ENCODE measurements at regions not wholly inside any gene's neighbourhood (a gene's known extent, or its start where the extent isn't known, plus 50 kb on each side); places are given as distances from the start of the nearest gene placed in this dataset.

- Histone ChIP-seq H3K9me3 (no peaks in the 10 kb centered on the region), H3K4me1 (peaks cover 18% of the 10 kb centered on the region), H3K27ac (no peak overlapping the region), H3K36me3 (no peaks in the 10 kb centered on the region), H3K4me3 (no peak overlapping the region), H3K27me3 (no peaks in the 10 kb centered on the region)
- 16% methylated on average over 5 of the region's 5 CpGs for WGBS
- TF ChIP-seq, protein P1, sequence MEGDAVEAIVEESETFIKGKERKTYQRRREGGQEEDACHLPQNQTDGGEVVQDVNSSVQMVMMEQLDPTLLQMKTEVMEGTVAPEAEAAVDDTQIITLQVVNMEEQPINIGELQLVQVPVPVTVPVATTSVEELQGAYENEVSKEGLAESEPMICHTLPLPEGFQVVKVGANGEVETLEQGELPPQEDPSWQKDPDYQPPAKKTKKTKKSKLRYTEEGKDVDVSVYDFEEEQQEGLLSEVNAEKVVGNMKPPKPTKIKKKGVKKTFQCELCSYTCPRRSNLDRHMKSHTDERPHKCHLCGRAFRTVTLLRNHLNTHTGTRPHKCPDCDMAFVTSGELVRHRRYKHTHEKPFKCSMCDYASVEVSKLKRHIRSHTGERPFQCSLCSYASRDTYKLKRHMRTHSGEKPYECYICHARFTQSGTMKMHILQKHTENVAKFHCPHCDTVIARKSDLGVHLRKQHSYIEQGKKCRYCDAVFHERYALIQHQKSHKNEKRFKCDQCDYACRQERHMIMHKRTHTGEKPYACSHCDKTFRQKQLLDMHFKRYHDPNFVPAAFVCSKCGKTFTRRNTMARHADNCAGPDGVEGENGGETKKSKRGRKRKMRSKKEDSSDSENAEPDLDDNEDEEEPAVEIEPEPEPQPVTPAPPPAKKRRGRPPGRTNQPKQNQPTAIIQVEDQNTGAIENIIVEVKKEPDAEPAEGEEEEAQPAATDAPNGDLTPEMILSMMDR (IDR thresholded peaks at IDR 0.05), result no peak
- TF ChIP-seq EP300 (IDR thresholded peaks at IDR 0.05) (no peak), POLR2A (IDR thresholded peaks at IDR 0.05) (no peak), POLR2AphosphoS5 (IDR thresholded peaks at IDR 0.05) (no peak)
- no peak for DNase-seq (ENCODE audit: low spot score in 2 of 2)
These were observed 524.7 kb downstream of the SPATA31D1 start for GRCh38 chr9:82513242-82513751.

- H3K4me3 ChIP-seq, result no peak overlapping the region
- TF ChIP-seq POLR2A (IDR thresholded peaks at IDR 0.05), result no peak
- TF ChIP-seq, protein P1 (IDR thresholded peaks at IDR 0.05), result no peak
- no peak for TF ChIP-seq POLR2AphosphoS5 (IDR thresholded peaks at IDR 0.05)
- H3K36me3 ChIP-seq, result no peaks in the 10 kb centered on the region
- H3K9me3 ChIP-seq, result no peaks in the 10 kb centered on the region
- WGBS, result 49% methylated on average over 3 of the region's 3 CpGs
- no peak overlapping the region for H3K27ac ChIP-seq
- peaks cover 18% of the 10 kb centered on the region for H3K4me1 ChIP-seq
- no peak for DNase-seq (ENCODE audit: low spot score in 2 of 2)
- H3K27me3 ChIP-seq, result no peaks in the 10 kb centered on the region
These were observed 525.6 kb downstream of the SPATA31D1 start for GRCh38 chr9:82513976-82514735.

DNA sequence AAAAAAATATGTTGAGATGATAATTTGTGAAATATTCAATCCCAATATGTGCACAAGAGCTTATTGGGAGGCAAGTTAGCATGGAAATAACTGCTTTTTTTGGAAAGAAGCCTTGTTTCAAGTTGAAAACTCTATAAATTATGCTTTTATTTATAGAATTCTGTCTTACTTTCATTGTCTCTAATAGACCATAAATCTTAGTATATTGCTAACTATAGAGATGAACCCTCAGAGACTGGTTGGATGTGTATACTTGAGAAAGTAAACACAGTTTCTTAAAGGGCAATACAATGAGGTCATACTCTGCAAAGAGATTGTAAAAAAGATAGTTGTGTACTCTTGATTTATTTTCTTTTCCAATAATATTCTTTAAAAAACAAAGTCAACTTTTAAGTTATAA lies 530.3 kb downstream of the SPATA31D1 start:
- TF ChIP-seq EP300 (IDR thresholded peaks at IDR 0.05) (no peak), POLR2AphosphoS5 (IDR thresholded peaks at IDR 0.05) (no peak), POLR2A (IDR thresholded peaks at IDR 0.05) (no peak)
- TF ChIP-seq, protein P1 (IDR thresholded peaks at IDR 0.05), result no peak
- no peak overlapping the region for H3K27ac ChIP-seq
- no peaks in the 10 kb centered on the region for H3K27me3 ChIP-seq
- H3K36me3 ChIP-seq, result no peaks in the 10 kb centered on the region
- H3K4me1 ChIP-seq, result peaks cover 7% of the 10 kb centered on the region
- H3K4me3 ChIP-seq, result no peak overlapping the region
- no peaks in the 10 kb centered on the region for H3K9me3 ChIP-seq
- DNase-seq (ENCODE audit: low spot score in 2 of 2), result no peak

- 93% methylated on average over 1 of the region's 1 CpG for WGBS
- Histone ChIP-seq H3K27ac (no peak overlapping the region), H3K4me1 (peaks cover 4% of the 10 kb centered on the region)
These were observed 530.8 kb downstream of the SPATA31D1 start for GRCh38 chr9:82519332-82519731.

DNA sequence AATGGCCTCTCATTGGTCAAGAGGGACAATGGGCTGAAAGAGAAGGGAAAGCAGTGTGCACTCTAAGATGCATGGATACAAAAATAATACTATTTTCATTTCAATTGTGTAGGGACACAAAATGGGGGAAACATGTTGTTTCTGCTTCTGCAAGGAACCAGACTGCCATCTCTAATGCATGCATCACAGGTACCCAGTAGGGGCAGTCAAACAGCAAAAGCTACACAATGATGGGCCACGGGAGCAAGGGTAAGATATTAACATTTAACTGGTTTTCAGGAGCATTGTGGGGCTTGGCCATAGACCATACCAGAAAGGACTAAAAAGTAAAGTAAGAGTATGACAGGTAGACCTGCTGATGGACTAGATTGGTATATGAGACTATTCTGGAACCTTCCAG lies 535.8 kb downstream of the SPATA31D1 start:
- Histone ChIP-seq H3K4me1 (no peaks in the 10 kb centered on the region), H3K27ac (no peak overlapping the region), H3K9me3 (peaks cover 8% of the 10 kb centered on the region), H3K36me3 (no peaks in the 10 kb centered on the region), H3K27me3 (no peaks in the 10 kb centered on the region), H3K4me3 (no peak overlapping the region)
- TF ChIP-seq, protein P1 (IDR thresholded peaks at IDR 0.05), result no peak
- TF ChIP-seq POLR2AphosphoS5 (IDR thresholded peaks at IDR 0.05) (no peak), POLR2A (IDR thresholded peaks at IDR 0.05) (no peak), EP300 (IDR thresholded peaks at IDR 0.05) (no peak)
- WGBS, result 94% methylated on average over 1 of the region's 1 CpG
- no peak for DNase-seq (ENCODE audit: low spot score in 2 of 2)

More at GRCh38 chr9:82519332-82519731, 530.8 kb downstream of the SPATA31D1 start:
- Histone ChIP-seq H3K4me3 (no peak overlapping the region), H3K36me3 (no peaks in the 10 kb centered on the region), H3K9me3 (no peaks in the 10 kb centered on the region), H3K27me3 (no peaks in the 10 kb centered on the region)
- TF ChIP-seq EP300 (IDR thresholded peaks at IDR 0.05) (no peak), POLR2A (IDR thresholded peaks at IDR 0.05) (no peak), POLR2AphosphoS5 (IDR thresholded peaks at IDR 0.05) (no peak)
- TF ChIP-seq, protein P1 (IDR thresholded peaks at IDR 0.05), result no peak
- no peak for DNase-seq (ENCODE audit: low spot score in 2 of 2)

Measured in suprapubic skin (tissue), 4 donors.